Panc1 (cell line): ENCODE measurements at regions not wholly inside any gene's neighbourhood (a gene's known extent, or its start where the extent isn't known, plus 50 kb on each side); places are given as distances from the start of the nearest gene placed in this dataset.

Source experiments
- POLR2AphosphoS5 ChIP-seq: IDR thresholded peaks from 2 replicates; pipeline ENCODE4 v1.6.1; 2012; ENCODE audit warnings: mild to moderate bottlenecking, low read depth, low read length, moderate library complexity
- TF ChIP-seq, protein P1 (sequence below): fragments of 450-650 bp; IDR thresholded peaks from 2 replicates; pipeline ENCODE4 v1.5.1; 2017; ENCODE audit warnings: mild to moderate bottlenecking
- TF ChIP-seq, protein P2 (sequence below), 2 experiments: IDR thresholded peaks; 2 replicates each; pipeline ENCODE4 v1.6.1; 2011 to 2012; ENCODE audit warnings: low read depth in 2 of 2, control low read depth in 1 of 2, low read length in 1 of 2, mild to moderate bottlenecking in 1 of 2, moderate library complexity in 1 of 2; ENCODE audit not compliant: insufficient read depth in 1 of 2

- TF ChIP-seq POLR2AphosphoS5, result no peak
- TF ChIP-seq, protein P1, sequence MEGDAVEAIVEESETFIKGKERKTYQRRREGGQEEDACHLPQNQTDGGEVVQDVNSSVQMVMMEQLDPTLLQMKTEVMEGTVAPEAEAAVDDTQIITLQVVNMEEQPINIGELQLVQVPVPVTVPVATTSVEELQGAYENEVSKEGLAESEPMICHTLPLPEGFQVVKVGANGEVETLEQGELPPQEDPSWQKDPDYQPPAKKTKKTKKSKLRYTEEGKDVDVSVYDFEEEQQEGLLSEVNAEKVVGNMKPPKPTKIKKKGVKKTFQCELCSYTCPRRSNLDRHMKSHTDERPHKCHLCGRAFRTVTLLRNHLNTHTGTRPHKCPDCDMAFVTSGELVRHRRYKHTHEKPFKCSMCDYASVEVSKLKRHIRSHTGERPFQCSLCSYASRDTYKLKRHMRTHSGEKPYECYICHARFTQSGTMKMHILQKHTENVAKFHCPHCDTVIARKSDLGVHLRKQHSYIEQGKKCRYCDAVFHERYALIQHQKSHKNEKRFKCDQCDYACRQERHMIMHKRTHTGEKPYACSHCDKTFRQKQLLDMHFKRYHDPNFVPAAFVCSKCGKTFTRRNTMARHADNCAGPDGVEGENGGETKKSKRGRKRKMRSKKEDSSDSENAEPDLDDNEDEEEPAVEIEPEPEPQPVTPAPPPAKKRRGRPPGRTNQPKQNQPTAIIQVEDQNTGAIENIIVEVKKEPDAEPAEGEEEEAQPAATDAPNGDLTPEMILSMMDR, result no peak
- TF ChIP-seq, protein P2, sequence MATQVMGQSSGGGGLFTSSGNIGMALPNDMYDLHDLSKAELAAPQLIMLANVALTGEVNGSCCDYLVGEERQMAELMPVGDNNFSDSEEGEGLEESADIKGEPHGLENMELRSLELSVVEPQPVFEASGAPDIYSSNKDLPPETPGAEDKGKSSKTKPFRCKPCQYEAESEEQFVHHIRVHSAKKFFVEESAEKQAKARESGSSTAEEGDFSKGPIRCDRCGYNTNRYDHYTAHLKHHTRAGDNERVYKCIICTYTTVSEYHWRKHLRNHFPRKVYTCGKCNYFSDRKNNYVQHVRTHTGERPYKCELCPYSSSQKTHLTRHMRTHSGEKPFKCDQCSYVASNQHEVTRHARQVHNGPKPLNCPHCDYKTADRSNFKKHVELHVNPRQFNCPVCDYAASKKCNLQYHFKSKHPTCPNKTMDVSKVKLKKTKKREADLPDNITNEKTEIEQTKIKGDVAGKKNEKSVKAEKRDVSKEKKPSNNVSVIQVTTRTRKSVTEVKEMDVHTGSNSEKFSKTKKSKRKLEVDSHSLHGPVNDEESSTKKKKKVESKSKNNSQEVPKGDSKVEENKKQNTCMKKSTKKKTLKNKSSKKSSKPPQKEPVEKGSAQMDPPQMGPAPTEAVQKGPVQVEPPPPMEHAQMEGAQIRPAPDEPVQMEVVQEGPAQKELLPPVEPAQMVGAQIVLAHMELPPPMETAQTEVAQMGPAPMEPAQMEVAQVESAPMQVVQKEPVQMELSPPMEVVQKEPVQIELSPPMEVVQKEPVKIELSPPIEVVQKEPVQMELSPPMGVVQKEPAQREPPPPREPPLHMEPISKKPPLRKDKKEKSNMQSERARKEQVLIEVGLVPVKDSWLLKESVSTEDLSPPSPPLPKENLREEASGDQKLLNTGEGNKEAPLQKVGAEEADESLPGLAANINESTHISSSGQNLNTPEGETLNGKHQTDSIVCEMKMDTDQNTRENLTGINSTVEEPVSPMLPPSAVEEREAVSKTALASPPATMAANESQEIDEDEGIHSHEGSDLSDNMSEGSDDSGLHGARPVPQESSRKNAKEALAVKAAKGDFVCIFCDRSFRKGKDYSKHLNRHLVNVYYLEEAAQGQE (IDR thresholded peaks at IDR 0.05; ENCODE audit: insufficient read depth in 1 of 2, low read depth in 2 of 2, low read length in 1 of 2), result no peak
Observed at GRCh38 chr20:4081421-4081820, 66.1 kb upstream of the RNF24 start.
